RPMI7951 (cell line): ENCODE measurements at regions not wholly inside any gene's neighbourhood (a gene's known extent, or its start where the extent isn't known, plus 50 kb on each side); places are given as distances from the start of the nearest gene placed in this dataset.
"Not testable (repeated sequence)": the region's sequence is repeated elsewhere in the genome, so short reads cannot be mapped to it uniquely, and the experiment has no call there.

Source experiments
- DNase-seq: peaks from one replicate; pipeline ENCODE4 v3.0.0-alpha.2; 2012; ENCODE audit warnings: low read depth

- DNase-seq: not testable (repeated sequence)
Observed at GRCh38 chr2:139410147-139410832, 630.1 kb upstream of the NXPH2 start.

- DNase-seq: no peak
Observed at GRCh38 chr2:139409212-139409611, 629.0 kb upstream of the NXPH2 start.

- DNase-seq: no peak
Observed at GRCh38 chr2:139403948-139404347, 623.8 kb upstream of the NXPH2 start.

DNA sequence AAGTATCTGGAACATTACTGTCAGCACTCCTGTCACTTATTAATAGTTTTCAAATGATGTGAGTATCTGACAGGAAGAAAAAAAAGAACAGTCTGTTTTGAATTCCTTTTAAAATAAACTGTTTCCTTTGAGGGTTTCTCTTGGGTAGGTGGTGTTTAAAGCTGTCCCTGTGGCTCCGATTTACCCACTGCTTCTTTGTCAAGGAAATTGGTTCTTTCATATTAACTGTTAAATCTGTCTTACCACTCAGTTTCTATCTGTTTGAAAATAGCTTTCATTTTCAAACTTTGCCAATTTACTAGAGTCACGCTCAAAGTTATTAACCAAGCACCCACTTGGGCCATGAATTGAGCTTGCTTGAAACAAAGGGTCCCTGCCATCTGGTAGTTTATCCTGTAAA is 614.6 kb upstream of the NXPH2 start:
- no peak for DNase-seq

- no peak for DNase-seq
Observed at GRCh38 chr2:139389391-139389790, 609.2 kb upstream of the NXPH2 start.

- peak; percentile 1 for DNase-seq
Observed at GRCh38 chr2:139386401-139386800, 606.2 kb upstream of the NXPH2 start.

DNA sequence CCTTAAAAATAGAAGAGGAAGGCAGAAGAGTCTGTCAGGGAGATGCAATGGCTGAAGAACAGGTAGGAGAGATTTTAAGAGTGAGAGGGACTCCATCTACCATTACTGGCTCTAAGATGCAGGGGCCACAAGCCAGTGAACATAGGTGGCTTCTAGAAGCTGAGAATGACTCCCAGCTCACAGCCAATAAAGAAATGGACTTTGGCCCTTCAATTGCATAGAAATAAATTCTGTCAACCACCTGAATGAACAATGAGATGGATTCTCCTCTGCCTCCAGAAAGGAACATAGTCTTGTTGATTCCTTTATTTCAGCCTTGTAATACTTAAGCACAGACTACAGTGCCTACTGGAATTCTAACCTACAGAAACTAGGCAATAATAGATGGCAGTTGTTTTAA is 603.3 kb upstream of the NXPH2 start:
- no peak for DNase-seq

GRCh38 chr2:139380051-139380450 is 599.9 kb upstream of the NXPH2 start:
- no peak for DNase-seq

DNA sequence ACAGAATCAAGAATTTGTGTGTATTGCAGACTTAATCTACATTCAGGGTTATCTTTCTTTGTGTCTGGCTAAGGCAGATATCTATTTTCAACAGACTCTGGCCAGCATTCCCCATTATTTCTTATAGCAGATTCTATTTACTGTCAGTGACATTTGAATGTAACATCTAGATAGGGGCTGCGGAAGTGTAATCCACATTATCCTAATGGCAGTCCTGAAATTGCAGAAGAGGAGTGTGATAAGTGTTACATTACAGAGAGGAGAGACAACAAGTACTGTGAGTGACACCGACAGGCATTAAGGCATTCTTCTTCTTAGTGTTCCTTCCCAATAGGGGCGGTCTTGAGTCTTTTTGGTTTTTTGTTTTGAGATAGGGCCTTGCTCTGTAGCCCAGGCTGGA is 598.2 kb upstream of the NXPH2 start:
- DNase-seq: no peak

- no peak for DNase-seq
Observed at GRCh38 chr2:139374296-139374850, 594.2 kb upstream of the NXPH2 start.

- no peak for DNase-seq
Observed at GRCh38 chr2:139369423-139370409, 589.5 kb upstream of the NXPH2 start.

- no peak for DNase-seq
Observed at GRCh38 chr2:139367416-139367815, 587.2 kb upstream of the NXPH2 start.

DNA sequence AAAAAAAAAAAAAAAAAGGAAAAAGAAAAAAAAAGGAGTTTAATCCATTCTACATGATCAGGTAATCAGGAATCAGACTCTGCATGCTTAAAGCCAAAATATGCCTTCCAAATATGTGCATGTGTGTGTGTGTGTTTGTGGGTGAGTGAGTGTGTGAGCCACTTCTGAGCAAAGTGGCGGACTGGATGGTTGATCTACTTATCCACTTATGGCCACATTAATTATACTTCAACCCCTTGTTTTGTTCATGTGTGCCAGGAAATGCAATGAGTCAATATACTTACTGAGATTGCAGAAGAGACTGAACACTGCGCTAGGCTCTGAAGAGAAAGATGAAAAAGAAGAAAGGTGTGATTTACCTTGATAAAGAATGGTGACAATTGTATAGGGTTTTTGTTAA is 586.5 kb upstream of the NXPH2 start:
- no peak for DNase-seq

GRCh38 chr2:139365189-139365588 is 585.0 kb upstream of the NXPH2 start:
- no peak for DNase-seq

GRCh38 chr2:139360654-139361053 is 580.5 kb upstream of the NXPH2 start:
- DNase-seq: no peak

DNA sequence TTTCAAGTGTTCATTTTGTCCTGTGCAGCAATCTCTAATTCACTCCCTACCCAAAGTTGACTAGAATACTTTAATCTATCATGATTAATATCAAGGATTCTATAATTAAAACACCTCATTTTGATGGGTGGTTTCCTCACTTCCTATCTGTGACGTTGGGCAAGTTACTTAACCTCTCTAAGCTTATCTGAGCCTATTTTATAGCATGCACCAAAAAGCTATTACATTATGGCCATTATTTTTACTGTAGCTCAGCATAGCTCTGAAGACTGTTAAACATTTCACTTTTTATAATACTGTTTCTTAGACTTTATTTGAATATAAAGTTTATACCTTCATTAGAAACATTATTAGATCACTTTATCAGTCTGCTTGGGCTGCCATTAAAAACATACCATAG is 579.6 kb upstream of the NXPH2 start:
- DNase-seq: no peak

GRCh38 chr2:139357972-139358371 is 577.8 kb upstream of the NXPH2 start:
- DNase-seq: no peak

DNA sequence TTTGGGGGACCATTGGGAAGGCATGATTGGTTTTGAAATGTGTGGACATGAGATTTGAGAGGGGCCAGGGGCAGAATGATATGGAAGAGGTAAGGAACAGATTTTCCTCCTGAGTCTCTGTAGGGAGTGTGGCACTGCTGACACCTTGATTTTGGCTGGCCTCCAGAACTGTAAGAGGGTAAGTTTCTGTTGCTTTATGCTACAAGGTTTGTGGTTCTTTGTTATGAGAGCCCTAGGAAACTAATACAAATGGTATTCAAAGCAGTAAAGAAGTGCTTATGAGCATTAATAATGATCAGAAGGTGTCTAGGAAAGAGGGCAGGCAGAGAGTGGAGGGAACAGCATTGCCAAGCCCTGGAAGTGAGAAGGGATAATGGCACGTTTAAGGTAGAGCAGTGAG is 574.3 kb upstream of the NXPH2 start:
- DNase-seq: no peak

- DNase-seq: no peak
Observed at GRCh38 chr2:139353874-139354273, 573.7 kb upstream of the NXPH2 start.

- DNase-seq: no peak
Observed at GRCh38 chr2:139317259-139317658, 537.1 kb upstream of the NXPH2 start.

GRCh38 chr2:139314059-139314458 is 533.9 kb upstream of the NXPH2 start:
- DNase-seq: no peak

DNA sequence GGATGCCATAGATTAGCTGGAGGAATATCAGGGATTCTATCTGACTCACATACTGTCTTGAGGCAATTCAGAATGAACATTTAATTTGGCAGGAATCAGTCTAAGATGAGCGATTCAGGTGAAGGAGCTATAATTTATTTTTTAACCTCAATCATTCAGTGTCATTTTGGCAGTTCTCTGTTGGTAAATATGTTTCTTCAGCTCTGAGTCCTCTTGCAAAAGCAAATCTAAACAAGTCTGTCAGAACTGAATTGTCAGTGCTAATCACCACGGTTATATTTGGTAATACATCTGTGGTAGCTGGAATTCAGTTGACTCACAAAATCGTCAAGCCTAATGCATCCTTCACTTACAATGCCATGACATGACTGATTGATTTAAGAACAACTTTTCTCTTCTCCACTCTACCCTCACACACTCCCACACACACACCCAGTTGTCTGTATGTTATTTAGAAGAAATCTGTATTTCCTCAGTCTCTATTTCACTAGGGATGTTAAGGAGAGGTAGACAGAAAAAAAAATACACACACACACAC is 516.6 kb upstream of the NXPH2 start:
- DNase-seq: no peak
